ENCODE measurements at regions not wholly inside any gene's neighbourhood (a gene's known extent, or its start where the extent isn't known, plus 50 kb on each side); places are given as distances from the start of the nearest gene placed in this dataset.

DNA sequence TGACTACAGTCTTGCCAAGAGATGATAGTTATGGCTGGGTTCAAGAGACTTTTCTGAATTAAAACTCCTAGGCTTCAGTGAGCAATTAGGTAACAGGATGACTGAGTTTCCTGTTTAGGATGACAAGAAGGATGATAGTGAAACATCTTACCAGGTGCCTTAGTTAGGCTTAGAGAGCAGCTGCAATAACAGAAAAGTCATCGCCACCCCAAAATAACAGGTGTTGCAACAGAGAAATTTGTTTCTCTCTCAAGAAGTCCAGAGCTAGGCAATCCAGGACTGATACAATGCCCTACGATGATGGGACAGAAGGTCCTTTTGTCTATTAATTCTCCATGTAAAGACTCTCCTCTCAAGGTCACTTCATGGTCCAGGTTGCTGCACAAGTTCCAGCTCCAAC is 361.8 kb downstream of the CAAP1 start:
- H3K4me1 ChIP-seq: no peaks in the 10 kb centered on the region
- no peak for DNase-seq
- H3K27ac ChIP-seq: no peak overlapping the region
- H3K4me3 ChIP-seq: no peak overlapping the region
- WGBS, 2 donors: 74 to 78% methylated on average over 2 of the region's 2 CpGs
- no peaks in the 10 kb centered on the region for H3K9me3 ChIP-seq
- H3K36me3 ChIP-seq: no peaks in the 10 kb centered on the region
- TF ChIP-seq, protein P1, sequence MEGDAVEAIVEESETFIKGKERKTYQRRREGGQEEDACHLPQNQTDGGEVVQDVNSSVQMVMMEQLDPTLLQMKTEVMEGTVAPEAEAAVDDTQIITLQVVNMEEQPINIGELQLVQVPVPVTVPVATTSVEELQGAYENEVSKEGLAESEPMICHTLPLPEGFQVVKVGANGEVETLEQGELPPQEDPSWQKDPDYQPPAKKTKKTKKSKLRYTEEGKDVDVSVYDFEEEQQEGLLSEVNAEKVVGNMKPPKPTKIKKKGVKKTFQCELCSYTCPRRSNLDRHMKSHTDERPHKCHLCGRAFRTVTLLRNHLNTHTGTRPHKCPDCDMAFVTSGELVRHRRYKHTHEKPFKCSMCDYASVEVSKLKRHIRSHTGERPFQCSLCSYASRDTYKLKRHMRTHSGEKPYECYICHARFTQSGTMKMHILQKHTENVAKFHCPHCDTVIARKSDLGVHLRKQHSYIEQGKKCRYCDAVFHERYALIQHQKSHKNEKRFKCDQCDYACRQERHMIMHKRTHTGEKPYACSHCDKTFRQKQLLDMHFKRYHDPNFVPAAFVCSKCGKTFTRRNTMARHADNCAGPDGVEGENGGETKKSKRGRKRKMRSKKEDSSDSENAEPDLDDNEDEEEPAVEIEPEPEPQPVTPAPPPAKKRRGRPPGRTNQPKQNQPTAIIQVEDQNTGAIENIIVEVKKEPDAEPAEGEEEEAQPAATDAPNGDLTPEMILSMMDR (IDR thresholded peaks at IDR 0.05): no peak
- no peak for TF ChIP-seq POLR2A (IDR thresholded peaks at IDR 0.05)
- intact Hi-C loops (cut with DNase I): no loop called here
- no peaks in the 10 kb centered on the region for H3K27me3 ChIP-seq

DNA sequence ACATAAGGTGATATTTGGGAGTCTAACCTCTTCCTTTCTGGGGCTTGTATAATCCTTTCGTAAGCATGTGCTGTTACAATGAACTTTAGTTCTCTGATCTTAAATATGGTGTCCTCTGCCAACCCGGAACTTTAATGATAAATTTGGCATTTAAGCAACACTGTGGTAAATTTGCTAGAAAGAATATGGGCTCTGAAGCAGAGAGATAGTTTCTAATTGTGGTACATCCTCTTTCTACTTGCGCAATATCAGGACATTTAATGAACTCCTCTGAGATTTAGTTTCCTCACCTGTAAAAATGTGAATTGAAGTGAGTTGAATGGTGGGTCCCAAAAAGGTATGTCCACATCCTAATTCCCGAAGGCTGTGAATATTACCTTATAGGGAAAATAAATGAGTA is 364.7 kb downstream of the CAAP1 start:
- Histone ChIP-seq H3K9me3 (no peaks in the 10 kb centered on the region), H3K4me3 (no peak overlapping the region), H3K27me3 (no peaks in the 10 kb centered on the region), H3K27ac (no peak overlapping the region), H3K36me3 (no peaks in the 10 kb centered on the region), H3K4me1 (no peaks in the 10 kb centered on the region)
- intact Hi-C loops (cut with DNase I): no loop called here
- WGBS, 2 donors: 73 to 87% methylated on average over 4 of the region's 4 CpGs
- TF ChIP-seq POLR2A (IDR thresholded peaks at IDR 0.05): no peak
- TF ChIP-seq, protein P1 (IDR thresholded peaks at IDR 0.05): no peak
- no peak for DNase-seq

DNA sequence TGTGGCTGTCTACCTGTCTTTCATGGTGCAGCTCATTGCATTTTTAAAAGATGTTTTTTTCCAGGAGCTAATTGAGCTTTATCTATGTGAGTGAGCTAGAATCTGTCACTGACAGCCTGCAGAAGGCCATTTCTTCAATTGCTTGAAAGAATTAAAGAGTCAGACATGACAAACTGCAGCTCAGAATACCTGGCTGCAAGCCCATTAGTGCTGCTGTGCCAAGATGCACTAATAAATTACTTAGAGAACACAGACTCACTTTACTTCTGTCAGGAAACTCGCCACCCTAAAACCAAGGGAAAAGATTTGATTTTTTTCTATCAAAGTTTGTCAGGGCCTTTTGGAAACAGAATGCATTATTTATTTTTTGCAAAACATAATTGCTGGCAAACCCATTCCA is 368.3 kb downstream of the CAAP1 start:
- 4 to 6% methylated on average over 1 of the region's 1 CpG for WGBS, 2 donors

DNA sequence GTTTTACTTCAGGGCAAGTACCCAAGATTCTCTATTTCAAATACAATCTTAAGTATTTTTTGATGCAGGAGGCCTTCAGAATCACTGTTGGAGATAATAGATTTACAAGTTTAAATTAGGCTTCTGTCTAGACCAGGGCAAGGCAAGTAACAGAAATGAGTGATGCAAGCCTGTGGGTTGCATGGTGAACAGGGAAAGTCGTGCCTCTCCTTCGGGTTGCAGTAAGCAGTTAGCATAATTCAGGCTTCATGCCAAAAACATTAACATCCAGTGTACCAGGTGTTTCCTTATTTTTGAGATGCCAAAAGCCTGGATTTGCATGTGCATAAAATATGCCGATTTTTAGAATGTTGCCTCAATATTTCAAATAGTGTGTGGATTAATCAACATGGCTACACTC is 369.0 kb downstream of the CAAP1 start:
- Histone ChIP-seq H3K4me3 (no peak overlapping the region), H3K9me3 (no peaks in the 10 kb centered on the region), H3K27ac (no peak overlapping the region), H3K4me1 (no peaks in the 10 kb centered on the region), H3K36me3 (no peaks in the 10 kb centered on the region), H3K27me3 (no peaks in the 10 kb centered on the region)
- intact Hi-C loops (cut with DNase I): no loop called here
- DNase-seq: no peak
- WGBS, 2 donors: 18 to 33% methylated on average over 3 of the region's 3 CpGs
- no peak for TF ChIP-seq POLR2A (IDR thresholded peaks at IDR 0.05)
- TF ChIP-seq, protein P1 (IDR thresholded peaks at IDR 0.05): no peak

More for the DNA sequence above, 368.3 kb downstream of the CAAP1 start:
- H3K27me3 ChIP-seq: no peaks in the 10 kb centered on the region
- no peaks in the 10 kb centered on the region for H3K36me3 ChIP-seq
- H3K9me3 ChIP-seq: no peaks in the 10 kb centered on the region
- no peak for DNase-seq
- H3K27ac ChIP-seq: no peak overlapping the region
- H3K4me1 ChIP-seq: no peaks in the 10 kb centered on the region
- TF ChIP-seq, protein P1 (IDR thresholded peaks at IDR 0.05): no peak
- TF ChIP-seq POLR2A (IDR thresholded peaks at IDR 0.05): no peak
- intact Hi-C loops (cut with DNase I): no loop called here
- no peak overlapping the region for H3K4me3 ChIP-seq

DNA sequence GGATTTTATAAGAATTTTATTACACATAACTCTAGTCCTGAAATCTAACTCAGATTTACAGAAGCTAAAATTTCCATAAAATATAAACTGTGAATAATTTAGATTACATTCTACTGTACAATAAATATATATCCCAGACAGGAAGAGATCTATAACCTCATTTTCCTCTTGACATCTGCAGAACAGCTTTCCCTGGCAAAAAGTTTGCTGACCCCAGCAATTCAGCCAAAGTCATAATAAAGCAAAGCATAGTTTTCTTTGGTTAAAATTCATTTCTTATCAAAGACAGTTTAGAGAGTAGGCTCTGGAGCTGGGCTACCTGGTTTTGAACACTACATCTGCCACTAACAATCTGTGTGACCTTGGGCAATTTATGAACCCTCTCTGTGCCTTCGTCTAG is 372.5 kb downstream of the CAAP1 start:
- intact Hi-C loops (cut with DNase I): no loop called here
- no peaks in the 10 kb centered on the region for H3K9me3 ChIP-seq
- DNase-seq: no peak
- no peaks in the 10 kb centered on the region for H3K4me1 ChIP-seq
- no peak overlapping the region for H3K4me3 ChIP-seq
- 50 to 77% methylated on average over 1 of the region's 1 CpG for WGBS, 2 donors
- H3K27me3 ChIP-seq: no peaks in the 10 kb centered on the region
- H3K27ac ChIP-seq: no peak overlapping the region
- no peak for TF ChIP-seq POLR2A (IDR thresholded peaks at IDR 0.05)
- H3K36me3 ChIP-seq: no peaks in the 10 kb centered on the region

DNA sequence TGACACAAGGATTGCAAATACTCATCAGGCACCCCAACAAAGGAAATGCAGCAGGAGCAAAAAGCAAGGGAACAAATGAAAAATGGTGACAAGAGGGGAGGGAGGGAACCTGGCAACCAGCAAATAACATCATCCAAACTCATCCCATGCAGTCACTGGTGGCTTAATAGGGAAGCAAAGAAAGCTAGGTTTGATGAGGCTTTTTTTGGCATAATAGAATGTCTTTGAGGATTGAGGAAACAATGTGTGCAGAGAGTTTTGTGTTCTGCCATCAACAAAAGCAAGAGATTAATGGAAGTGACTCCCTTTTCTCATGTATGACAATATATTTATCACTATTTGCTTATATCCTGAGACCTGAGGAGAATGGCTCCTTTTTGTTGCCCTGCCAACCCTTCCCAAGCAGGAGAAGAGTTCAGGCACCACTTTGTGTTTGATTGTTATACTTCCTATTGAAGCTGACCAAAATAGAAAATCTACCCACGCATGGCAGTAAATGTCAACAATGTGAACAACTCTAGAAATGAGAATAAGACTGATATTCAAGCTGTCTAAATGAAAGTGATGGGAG is 375.7 kb downstream of the CAAP1 start:
- H3K27ac ChIP-seq: no peak overlapping the region
- TF ChIP-seq, protein P1 (IDR thresholded peaks at IDR 0.05): no peak
- TF ChIP-seq POLR2A (IDR thresholded peaks at IDR 0.05): no peak
- no peaks in the 10 kb centered on the region for H3K27me3 ChIP-seq
- H3K4me3 ChIP-seq: no peak overlapping the region
- no peak for DNase-seq
- WGBS, 2 donors: 23 to 38% methylated on average over 1 of the region's 1 CpG
- no peaks in the 10 kb centered on the region for H3K9me3 ChIP-seq
- no peaks in the 10 kb centered on the region for H3K4me1 ChIP-seq
- H3K36me3 ChIP-seq: no peaks in the 10 kb centered on the region
- intact Hi-C loops (cut with DNase I): no loop called here
